GM10266 (cell line): ENCODE measurements at regions not wholly inside any gene's neighbourhood (a gene's known extent, or its start where the extent isn't known, plus 50 kb on each side); places are given as distances from the start of the nearest gene placed in this dataset.

Source experiments
- DNase-seq: peaks from one replicate; pipeline ENCODE4 v3.0.0; 2012; ENCODE audit errors: extremely low spot score
- CTCF ChIP-seq: IDR thresholded peaks from 2 replicates; pipeline ENCODE4 v1.5.1; 2012; ENCODE audit warnings: mild to moderate bottlenecking, low read depth; ENCODE audit not compliant: control insufficient read depth, insufficient read depth; ENCODE audit errors: missing control alignments

- DNase-seq, result no peak
- no peak for TF ChIP-seq CTCF
These were observed 292.4 kb upstream of the TLE4 start for GRCh38 chr9:79279356-79279755.

- DNase-seq, result no peak
- no peak for TF ChIP-seq CTCF
These were observed 291.1 kb upstream of the TLE4 start for GRCh38 chr9:79280691-79281090.

- DNase-seq, result no peak
- TF ChIP-seq CTCF, result no peak
These were observed 287.7 kb upstream of the TLE4 start for GRCh38 chr9:79284081-79284480.

GRCh38 chr9:79286992-79287707, 284.6 kb upstream of the TLE4 start:
- DNase-seq, result no peak
- no peak for TF ChIP-seq CTCF

GRCh38 chr9:79287708-79288290, 284.0 kb upstream of the TLE4 start:
- no peak for DNase-seq
- no peak for TF ChIP-seq CTCF

GRCh38 chr9:79289856-79290255, 281.9 kb upstream of the TLE4 start:
- no peak for TF ChIP-seq CTCF
- DNase-seq, result no peak

- no peak for TF ChIP-seq CTCF
- DNase-seq, result no peak
These were observed 279.0 kb upstream of the TLE4 start for GRCh38 chr9:79292731-79293280.
